SK-N-SH (cell line): ENCODE measurements at regions not wholly inside any gene's neighbourhood (a gene's known extent, or its start where the extent isn't known, plus 50 kb on each side); places are given as distances from the start of the nearest gene placed in this dataset.

Source experiments
- CTCF ChIA-PET: fragments of 300-600, 350-600 bp; formaldehyde crosslinking; extraction: SDS; loops from one replicate; lab custom pipeline; 2021; lab: Yijun Ruan, JAX
- POLR2A ChIA-PET: fragments of 350-600 bp; sonication (Branson Sonifier 250); formaldehyde crosslinking; extraction: SDS; loops from one replicate; lab custom pipeline; 2020; ENCODE audit warnings: antibody characterized with exemption, inconsistent platforms; lab: Yijun Ruan, JAX
- DNase-seq: peaks from one replicate; pipeline ENCODE4 v3.0.0; 2012
- H2AFZ ChIP-seq: fragments of 200-600 bp; sonication (generic); 2 replicates; pipeline ENCODE4 v1.8.1; 2016; ENCODE audit warnings: antibody characterized with exemption, mild to moderate bottlenecking, low read depth
- H3F3A ChIP-seq: fragments of 200-600 bp; sonication (generic); replicated peaks from 2 replicates; pipeline ENCODE3; 2016; ENCODE audit warnings: antibody characterized with exemption, mild to moderate bottlenecking; ENCODE audit not compliant: insufficient read depth
- H3K27ac ChIP-seq, 2 experiments: fragments of 200-500 bp in 1 of 2; fragments of 200-600 bp in 1 of 2; sonication (Bioruptor generic) in 1 of 2; sonication (generic), shearing (Covaris generic) in 1 of 2; 2 replicates each; pipeline versions ENCODE4 v1.5.1 to v1.6.1; 2014 to 2016; ENCODE audit warnings: low read depth in 2 of 2, inconsistent platforms in 1 of 2, low read length in 1 of 2, mild to moderate bottlenecking in 1 of 2, mixed read lengths in 1 of 2
- H3K27me3 ChIP-seq: fragments of 200-600 bp; sonication (generic), shearing (Covaris generic); 2 replicates; pipeline ENCODE4 v1.6.1; 2016; ENCODE audit warnings: mixed run types; ENCODE audit not compliant: insufficient read depth
- H3K36me3 ChIP-seq, 2 experiments: fragments of 200-500 bp in 1 of 2; fragments of 200-600 bp in 1 of 2; sonication (Bioruptor generic) in 1 of 2; sonication (generic) in 1 of 2; replicated peaks in 1 of 2; 2 replicates each; pipeline versions ENCODE3 to v1.5.1; 2014 to 2016; ENCODE audit warnings: low read length in 1 of 2, mild to moderate bottlenecking in 1 of 2; ENCODE audit not compliant: insufficient read depth in 2 of 2, control insufficient read depth in 1 of 2
- H3K4me1 ChIP-seq, 2 experiments: fragments of 200-500 bp in 1 of 2; fragments of 200-600 bp in 1 of 2; sonication (Bioruptor generic) in 1 of 2; sonication (generic), shearing (Covaris generic) in 1 of 2; 2 replicates each; pipeline versions ENCODE4 v1.5.1 to v1.6.1; 2014 to 2016; ENCODE audit warnings: low read depth in 1 of 2, low read length in 1 of 2, mixed run types in 1 of 2; ENCODE audit not compliant: insufficient read depth in 2 of 2, control insufficient read depth in 1 of 2
- H3K4me2 ChIP-seq: fragments of 200-600 bp; sonication (generic), shearing (Covaris generic); 2 replicates; pipeline ENCODE4 v1.6.1; 2017; ENCODE audit warnings: mixed run types
- H3K4me3 ChIP-seq, 2 experiments: fragments of 200-500 bp in 1 of 2; fragments of 200-600 bp in 1 of 2; sonication (Bioruptor generic) in 1 of 2; sonication (generic), shearing (Covaris generic) in 1 of 2; 2 replicates each; pipeline versions ENCODE4 v1.5.1 to v1.8.1; 2014 to 2016; ENCODE audit warnings: low read depth in 2 of 2, inconsistent platforms in 1 of 2, low read length in 1 of 2, mild to moderate bottlenecking in 1 of 2, mixed read lengths in 1 of 2, moderate library complexity in 1 of 2
- H3K79me2 ChIP-seq: fragments of 200-600 bp; sonication (generic); 2 replicates; pipeline ENCODE4 v1.8.1; 2017; ENCODE audit warnings: mild to moderate bottlenecking; ENCODE audit not compliant: insufficient read depth
- H3K9ac ChIP-seq: fragments of 200-600 bp; sonication (generic); 2 replicates; pipeline ENCODE4 v1.6.1; 2017; ENCODE audit warnings: mixed run types
- H3K9me2 ChIP-seq: fragments of 200-600 bp; sonication (generic); 2 replicates; pipeline ENCODE4 v1.6.1; 2017; ENCODE audit warnings: mixed run types
- H3K9me3 ChIP-seq: fragments of 200-600 bp; sonication (generic); 2 replicates; pipeline ENCODE4 v1.6.1; 2017; ENCODE audit warnings: mixed run types, mild to moderate bottlenecking, moderate library complexity
- H4K20me1 ChIP-seq: fragments of 200-600 bp; sonication (generic); 2 replicates; pipeline ENCODE4 v1.6.1; 2017; ENCODE audit warnings: mild to moderate bottlenecking, mixed run types; ENCODE audit not compliant: insufficient read depth
- ELF1 ChIP-seq: IDR thresholded peaks from 2 replicates; pipeline ENCODE4 v1.4.0; 2012
- EZH2phosphoT487 ChIP-seq: fragments of 200-600 bp; sonication (generic); IDR thresholded peaks from 2 replicates; pipeline ENCODE4 v1.6.1; 2017; ENCODE audit warnings: low read depth, mixed run types, mild to moderate bottlenecking, antibody characterized with exemption, moderate library complexity, borderline replicate concordance
- FOSL2 ChIP-seq: IDR thresholded peaks from 2 replicates; pipeline ENCODE4 v1.4.0; 2012; ENCODE audit warnings: low read depth, mild to moderate bottlenecking, moderate library complexity, borderline replicate concordance
- FOXJ3 ChIP-seq: sonication (generic); formaldehyde crosslinking; IDR thresholded peaks from 2 replicates; pipeline ENCODE4 v1.5.1; 2020; ENCODE audit warnings: mild to moderate bottlenecking, missing genetic modification reagents
- GATA2 ChIP-seq: sonication (generic); formaldehyde crosslinking; IDR thresholded peaks from 2 replicates; pipeline ENCODE4 v1.5.0; 2020; ENCODE audit warnings: mild to moderate bottlenecking, missing genetic modification reagents
- MEF2A ChIP-seq: IDR thresholded peaks from 2 replicates; pipeline ENCODE4 v1.4.0; 2012; ENCODE audit warnings: low read depth, borderline replicate concordance
- NFIC ChIP-seq: IDR thresholded peaks from 2 replicates; pipeline ENCODE4 v1.4.0; 2012; ENCODE audit warnings: borderline replicate concordance
- NRF1 ChIP-seq: IDR thresholded peaks from 2 replicates; pipeline ENCODE4 v1.6.1; 2012; ENCODE audit warnings: low read depth, mild to moderate bottlenecking, low read length
- POLR2AphosphoS5 ChIP-seq: IDR thresholded peaks from 2 replicates; pipeline ENCODE4 v1.6.1; 2012; ENCODE audit warnings: low read depth, low read length
- RAD21 ChIP-seq: IDR thresholded peaks from 2 replicates; pipeline ENCODE4 v1.6.1; 2012; ENCODE audit warnings: mild to moderate bottlenecking, low read length
- RFX5 ChIP-seq: IDR thresholded peaks from 2 replicates; pipeline ENCODE4 v1.6.1; 2012; ENCODE audit warnings: mild to moderate bottlenecking, improper control_type of control experiment, low read length
- SIN3A ChIP-seq: IDR thresholded peaks from 2 replicates; pipeline ENCODE4 v1.6.1; 2012; ENCODE audit warnings: low read depth, mild to moderate bottlenecking, low read length, moderate library complexity, borderline replicate concordance
- TCF12 ChIP-seq: IDR thresholded peaks from 2 replicates; pipeline ENCODE4 v1.4.0; 2012
- USF2 ChIP-seq: fragments of 150-350 bp; IDR thresholded peaks from 2 replicates; pipeline ENCODE4 v1.6.1; 2017; ENCODE audit warnings: antibody characterized with exemption, low read length, low read depth, borderline replicate concordance
- WGBS: methylation state at CpG from one replicate; pipeline ENCODE4 v1.1.6; 2017; ENCODE audit warnings: low lambda C conversion rate; 5-methylcytosine and 5-hydroxymethylcytosine counted together
- TF ChIP-seq, protein P1 (sequence below): IDR thresholded peaks from 2 replicates; pipeline ENCODE4 v1.4.0; 2012; ENCODE audit warnings: low read depth, borderline replicate concordance
- TF ChIP-seq, protein P2 (sequence below): fragments of 200-600 bp; sonication (generic); IDR thresholded peaks from 2 replicates; pipeline ENCODE4 v1.6.1; 2017; ENCODE audit warnings: antibody characterized with exemption, mild to moderate bottlenecking, moderate library complexity
- TF ChIP-seq, protein P3 (sequence below): IDR thresholded peaks from 2 replicates; pipeline ENCODE4 v1.6.1; 2012; ENCODE audit warnings: mild to moderate bottlenecking, low read depth, low read length, moderate library complexity

- no peak overlapping the region for H3K4me2 ChIP-seq
- H3K9me3 ChIP-seq: no peaks in the 10 kb centered on the region
- H3K79me2 ChIP-seq: peaks cover 45% of the 10 kb centered on the region
- no peaks in the 10 kb centered on the region for H3F3A ChIP-seq
- CTCF ChIA-PET: interaction anchor here (1.6 kb wide), 1 partner anchor 10 kb away, joined by 3 read pairs; no protein-coding TSS in a partner anchor
- TF ChIP-seq NRF1: no peak
- no peak for TF ChIP-seq MEF2A
- TF ChIP-seq RFX5: no peak
- TF ChIP-seq ELF1: no peak
- TF ChIP-seq TCF12: no peak
- TF ChIP-seq EZH2phosphoT487: no peak
- TF ChIP-seq SIN3A: no peak
- no peak for TF ChIP-seq NFIC
- TF ChIP-seq USF2: no peak
- no peak for TF ChIP-seq POLR2AphosphoS5
- TF ChIP-seq GATA2: no peak
- TF ChIP-seq FOSL2: no peak
- no peak for TF ChIP-seq FOXJ3 (CRISPR knock-in tag)
- no peak for TF ChIP-seq RAD21
- TF ChIP-seq, protein P1, sequence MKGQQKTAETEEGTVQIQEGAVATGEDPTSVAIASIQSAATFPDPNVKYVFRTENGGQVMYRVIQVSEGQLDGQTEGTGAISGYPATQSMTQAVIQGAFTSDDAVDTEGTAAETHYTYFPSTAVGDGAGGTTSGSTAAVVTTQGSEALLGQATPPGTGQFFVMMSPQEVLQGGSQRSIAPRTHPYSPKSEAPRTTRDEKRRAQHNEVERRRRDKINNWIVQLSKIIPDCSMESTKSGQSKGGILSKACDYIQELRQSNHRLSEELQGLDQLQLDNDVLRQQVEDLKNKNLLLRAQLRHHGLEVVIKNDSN: no peak
- no peak for DNase-seq
- no peak overlapping the region for H3K9ac ChIP-seq
- peaks cover 0 to 9% of the 10 kb centered on the region in 2 experiments for H3K36me3 ChIP-seq
- 93% methylated on average over 2 of the region's 2 CpGs for WGBS
- H3K4me3 ChIP-seq: no peak overlapping the region
- no peaks in the 10 kb centered on the region for H3K27me3 ChIP-seq
- no peaks in the 10 kb centered on the region for H3K9me2 ChIP-seq
- no peak overlapping the region for H3K27ac ChIP-seq
- POLR2A ChIA-PET: no interaction called here
- H4K20me1 ChIP-seq: peaks cover 10% of the 10 kb centered on the region; the same call in 1 of the 2 replicates
- H3K4me1 ChIP-seq: peaks cover 8 to 19% of the 10 kb centered on the region in 2 experiments
- no peak overlapping the region for H2AFZ ChIP-seq
Measured at GRCh38 chr4:20351360-20352162, 99.9 kb downstream of the SLIT2 start.

- ChIA-PET POLR2A (no interaction called here), CTCF (no interaction called here)
- no peak overlapping the region for H3K4me3 ChIP-seq
- H3K27me3 ChIP-seq: no peaks in the 10 kb centered on the region
- H3K9me2 ChIP-seq: no peaks in the 10 kb centered on the region
- H3K36me3 ChIP-seq: peaks cover 0 to 9% of the 10 kb centered on the region in 2 experiments
- H3K27ac ChIP-seq: no peak overlapping the region
- no peaks in the 10 kb centered on the region for H3K9me3 ChIP-seq
- no peak overlapping the region for H3K4me2 ChIP-seq
- no peaks in the 10 kb centered on the region for H3F3A ChIP-seq
- H2AFZ ChIP-seq: no peak overlapping the region
- peaks cover 13 to 23% of the 10 kb centered on the region in 2 experiments for H3K4me1 ChIP-seq
- TF ChIP-seq, protein P2, sequence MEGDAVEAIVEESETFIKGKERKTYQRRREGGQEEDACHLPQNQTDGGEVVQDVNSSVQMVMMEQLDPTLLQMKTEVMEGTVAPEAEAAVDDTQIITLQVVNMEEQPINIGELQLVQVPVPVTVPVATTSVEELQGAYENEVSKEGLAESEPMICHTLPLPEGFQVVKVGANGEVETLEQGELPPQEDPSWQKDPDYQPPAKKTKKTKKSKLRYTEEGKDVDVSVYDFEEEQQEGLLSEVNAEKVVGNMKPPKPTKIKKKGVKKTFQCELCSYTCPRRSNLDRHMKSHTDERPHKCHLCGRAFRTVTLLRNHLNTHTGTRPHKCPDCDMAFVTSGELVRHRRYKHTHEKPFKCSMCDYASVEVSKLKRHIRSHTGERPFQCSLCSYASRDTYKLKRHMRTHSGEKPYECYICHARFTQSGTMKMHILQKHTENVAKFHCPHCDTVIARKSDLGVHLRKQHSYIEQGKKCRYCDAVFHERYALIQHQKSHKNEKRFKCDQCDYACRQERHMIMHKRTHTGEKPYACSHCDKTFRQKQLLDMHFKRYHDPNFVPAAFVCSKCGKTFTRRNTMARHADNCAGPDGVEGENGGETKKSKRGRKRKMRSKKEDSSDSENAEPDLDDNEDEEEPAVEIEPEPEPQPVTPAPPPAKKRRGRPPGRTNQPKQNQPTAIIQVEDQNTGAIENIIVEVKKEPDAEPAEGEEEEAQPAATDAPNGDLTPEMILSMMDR: no peak
- TF ChIP-seq NFIC (no peak), POLR2AphosphoS5 (no peak), ELF1 (no peak), EZH2phosphoT487 (no peak)
- TF ChIP-seq, protein P3, sequence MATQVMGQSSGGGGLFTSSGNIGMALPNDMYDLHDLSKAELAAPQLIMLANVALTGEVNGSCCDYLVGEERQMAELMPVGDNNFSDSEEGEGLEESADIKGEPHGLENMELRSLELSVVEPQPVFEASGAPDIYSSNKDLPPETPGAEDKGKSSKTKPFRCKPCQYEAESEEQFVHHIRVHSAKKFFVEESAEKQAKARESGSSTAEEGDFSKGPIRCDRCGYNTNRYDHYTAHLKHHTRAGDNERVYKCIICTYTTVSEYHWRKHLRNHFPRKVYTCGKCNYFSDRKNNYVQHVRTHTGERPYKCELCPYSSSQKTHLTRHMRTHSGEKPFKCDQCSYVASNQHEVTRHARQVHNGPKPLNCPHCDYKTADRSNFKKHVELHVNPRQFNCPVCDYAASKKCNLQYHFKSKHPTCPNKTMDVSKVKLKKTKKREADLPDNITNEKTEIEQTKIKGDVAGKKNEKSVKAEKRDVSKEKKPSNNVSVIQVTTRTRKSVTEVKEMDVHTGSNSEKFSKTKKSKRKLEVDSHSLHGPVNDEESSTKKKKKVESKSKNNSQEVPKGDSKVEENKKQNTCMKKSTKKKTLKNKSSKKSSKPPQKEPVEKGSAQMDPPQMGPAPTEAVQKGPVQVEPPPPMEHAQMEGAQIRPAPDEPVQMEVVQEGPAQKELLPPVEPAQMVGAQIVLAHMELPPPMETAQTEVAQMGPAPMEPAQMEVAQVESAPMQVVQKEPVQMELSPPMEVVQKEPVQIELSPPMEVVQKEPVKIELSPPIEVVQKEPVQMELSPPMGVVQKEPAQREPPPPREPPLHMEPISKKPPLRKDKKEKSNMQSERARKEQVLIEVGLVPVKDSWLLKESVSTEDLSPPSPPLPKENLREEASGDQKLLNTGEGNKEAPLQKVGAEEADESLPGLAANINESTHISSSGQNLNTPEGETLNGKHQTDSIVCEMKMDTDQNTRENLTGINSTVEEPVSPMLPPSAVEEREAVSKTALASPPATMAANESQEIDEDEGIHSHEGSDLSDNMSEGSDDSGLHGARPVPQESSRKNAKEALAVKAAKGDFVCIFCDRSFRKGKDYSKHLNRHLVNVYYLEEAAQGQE: no peak
- DNase-seq: no peak
- 88% methylated on average over 1 of the region's 1 CpG for WGBS
- H3K79me2 ChIP-seq: peaks cover 45% of the 10 kb centered on the region
- H3K9ac ChIP-seq: no peak overlapping the region
- peaks cover 8% of the 10 kb centered on the region; the same call in 1 of the 2 replicates for H4K20me1 ChIP-seq
Measured at GRCh38 chr4:20352163-20352431, 100.4 kb downstream of the SLIT2 start.
